ENCODE measurements at regions not wholly inside any gene's neighbourhood (a gene's known extent, or its start where the extent isn't known, plus 50 kb on each side); places are given as distances from the start of the nearest gene placed in this dataset.

DNA sequence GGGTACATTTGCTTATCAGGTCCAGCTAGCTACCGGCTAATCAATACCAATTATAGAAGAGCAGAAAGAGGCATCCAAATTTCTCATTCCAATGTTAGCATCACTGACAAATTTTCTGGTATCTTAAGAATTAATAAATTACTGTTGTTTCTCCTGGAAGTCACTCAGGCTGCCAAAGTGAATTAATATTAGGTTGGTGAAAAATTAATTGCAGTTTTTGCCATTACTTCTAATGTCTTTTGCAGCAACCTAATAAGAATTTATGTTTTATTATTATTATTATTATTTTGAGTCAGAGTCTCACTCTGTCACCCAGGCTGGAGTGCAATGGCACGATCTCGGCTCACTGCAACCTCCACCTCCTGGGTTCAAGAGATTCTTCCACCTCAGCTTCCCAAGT, 979.9 kb downstream of the TYW1 start:
- H3K36me3 ChIP-seq = no peaks in the 10 kb centered on the region
- no peak for TF ChIP-seq EP300 (IDR thresholded peaks at IDR 0.05)
- TF ChIP-seq, protein P1, sequence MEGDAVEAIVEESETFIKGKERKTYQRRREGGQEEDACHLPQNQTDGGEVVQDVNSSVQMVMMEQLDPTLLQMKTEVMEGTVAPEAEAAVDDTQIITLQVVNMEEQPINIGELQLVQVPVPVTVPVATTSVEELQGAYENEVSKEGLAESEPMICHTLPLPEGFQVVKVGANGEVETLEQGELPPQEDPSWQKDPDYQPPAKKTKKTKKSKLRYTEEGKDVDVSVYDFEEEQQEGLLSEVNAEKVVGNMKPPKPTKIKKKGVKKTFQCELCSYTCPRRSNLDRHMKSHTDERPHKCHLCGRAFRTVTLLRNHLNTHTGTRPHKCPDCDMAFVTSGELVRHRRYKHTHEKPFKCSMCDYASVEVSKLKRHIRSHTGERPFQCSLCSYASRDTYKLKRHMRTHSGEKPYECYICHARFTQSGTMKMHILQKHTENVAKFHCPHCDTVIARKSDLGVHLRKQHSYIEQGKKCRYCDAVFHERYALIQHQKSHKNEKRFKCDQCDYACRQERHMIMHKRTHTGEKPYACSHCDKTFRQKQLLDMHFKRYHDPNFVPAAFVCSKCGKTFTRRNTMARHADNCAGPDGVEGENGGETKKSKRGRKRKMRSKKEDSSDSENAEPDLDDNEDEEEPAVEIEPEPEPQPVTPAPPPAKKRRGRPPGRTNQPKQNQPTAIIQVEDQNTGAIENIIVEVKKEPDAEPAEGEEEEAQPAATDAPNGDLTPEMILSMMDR (IDR thresholded peaks at IDR 0.05) = no peak
- no peak for TF ChIP-seq POLR2A (IDR thresholded peaks at IDR 0.05)
- TF ChIP-seq POLR2AphosphoS5 (IDR thresholded peaks at IDR 0.05) = no peak
- 95% methylated on average over 3 of the region's 3 CpGs for WGBS, 2 donors

GRCh38 chr7:67983486-67983885, 986.9 kb downstream of the TYW1 start:
- TF ChIP-seq POLR2A (IDR thresholded peaks at IDR 0.05) (no peak), POLR2AphosphoS5 (IDR thresholded peaks at IDR 0.05) (no peak), EP300 (IDR thresholded peaks at IDR 0.05) (no peak)
- TF ChIP-seq, protein P1 (IDR thresholded peaks at IDR 0.05) = no peak
- Histone ChIP-seq H3K9me3 (no peaks in the 10 kb centered on the region), H3K27me3 (no peaks in the 10 kb centered on the region), H3K4me1 (no peaks in the 10 kb centered on the region), H3K4me3 (no peak overlapping the region), H3K27ac (no peak overlapping the region), H3K36me3 (no peaks in the 10 kb centered on the region)
- 61 to 76% methylated on average over 1 of the region's 1 CpG for WGBS, 2 donors
- no peak for ATAC-seq (ENCODE audit: low FRiP score in 2 of 2)
- DNase-seq = no peak

More for the DNA sequence above, 979.9 kb downstream of the TYW1 start:
- Histone ChIP-seq H3K4me3 (no peak overlapping the region), H3K4me1 (no peaks in the 10 kb centered on the region), H3K9me3 (no peaks in the 10 kb centered on the region), H3K27me3 (no peaks in the 10 kb centered on the region), H3K27ac (no peak overlapping the region)
- DNase-seq = no peak
- no peak for ATAC-seq (ENCODE audit: low FRiP score in 2 of 2)

DNA sequence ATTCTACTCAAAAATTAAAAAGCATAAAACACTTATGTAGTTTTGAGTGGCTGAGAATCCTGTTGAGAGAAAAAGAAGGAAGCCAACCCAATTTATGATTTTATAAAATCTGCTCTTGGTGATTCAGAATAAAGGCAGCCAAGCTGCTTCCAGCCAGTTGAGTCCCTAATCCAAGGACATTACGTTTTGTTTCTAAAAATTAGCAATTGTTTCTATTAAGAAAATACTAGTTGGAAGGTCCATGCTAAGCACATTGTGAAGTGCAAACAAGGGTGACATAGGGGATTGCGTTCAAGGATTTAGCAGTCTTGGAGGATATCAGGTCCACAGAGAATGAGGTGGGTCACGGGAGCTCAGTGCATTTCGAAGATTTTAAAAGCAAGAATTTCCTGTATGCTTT, 987.7 kb downstream of the TYW1 start:
- H3K27me3 ChIP-seq = no peaks in the 10 kb centered on the region
- no peak overlapping the region for H3K27ac ChIP-seq
- 70 to 77% methylated on average over 4 of the region's 4 CpGs for WGBS, 2 donors
- no peak overlapping the region for H3K4me3 ChIP-seq
- ATAC-seq (ENCODE audit: low FRiP score in 2 of 2) (no peak), DNase-seq (no peak)
- H3K36me3 ChIP-seq = no peaks in the 10 kb centered on the region
- H3K9me3 ChIP-seq = no peaks in the 10 kb centered on the region
- TF ChIP-seq EP300 (IDR thresholded peaks at IDR 0.05) (no peak), POLR2A (IDR thresholded peaks at IDR 0.05) (no peak), POLR2AphosphoS5 (IDR thresholded peaks at IDR 0.05) (no peak)
- TF ChIP-seq, protein P1 (IDR thresholded peaks at IDR 0.05) = no peak
- H3K4me1 ChIP-seq = no peaks in the 10 kb centered on the region

- no peaks in the 10 kb centered on the region for H3K27me3 ChIP-seq
- H3K9me3 ChIP-seq = no peaks in the 10 kb centered on the region
Measured at GRCh38 chr7:67989142-67989541, 992.5 kb downstream of the TYW1 start.

DNA sequence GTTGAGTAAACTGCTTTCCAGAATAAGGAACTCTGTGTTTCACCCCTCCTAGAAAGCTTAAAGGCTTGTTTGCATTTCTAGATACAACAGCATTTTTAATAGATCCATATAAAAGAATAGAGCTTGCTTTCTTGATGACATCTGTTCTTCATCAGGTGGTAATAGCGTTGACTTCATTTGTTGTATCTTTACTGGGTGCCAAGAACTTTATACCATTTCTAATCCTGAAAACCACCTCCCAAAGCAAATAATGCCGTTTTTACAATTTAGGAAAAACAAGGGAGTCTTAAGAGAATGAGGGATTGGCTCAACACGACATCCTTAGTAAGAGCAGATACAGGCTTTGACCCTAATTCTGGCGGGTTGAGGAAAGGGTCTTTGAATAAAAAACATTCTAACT, 993.4 kb downstream of the TYW1 start:
- 70 to 75% methylated on average over 4 of the region's 4 CpGs for WGBS, 2 donors
- no peaks in the 10 kb centered on the region for H3K9me3 ChIP-seq
- TF ChIP-seq, protein P1 (IDR thresholded peaks at IDR 0.05) = no peak
- TF ChIP-seq EP300 (IDR thresholded peaks at IDR 0.05) (no peak), POLR2AphosphoS5 (IDR thresholded peaks at IDR 0.05) (no peak), POLR2A (IDR thresholded peaks at IDR 0.05) (no peak)
- ATAC-seq (ENCODE audit: low FRiP score in 2 of 2) = no peak
- DNase-seq = no peak
- H3K36me3 ChIP-seq = no peaks in the 10 kb centered on the region
- no peak overlapping the region for H3K27ac ChIP-seq
- H3K4me1 ChIP-seq = no peaks in the 10 kb centered on the region
- no peak overlapping the region for H3K4me3 ChIP-seq
- H3K27me3 ChIP-seq = no peaks in the 10 kb centered on the region

More at GRCh38 chr7:67989142-67989541, 992.5 kb downstream of the TYW1 start:
- Histone ChIP-seq H3K4me3 (no peak overlapping the region), H3K36me3 (no peaks in the 10 kb centered on the region), H3K27ac (no peak overlapping the region), H3K4me1 (no peaks in the 10 kb centered on the region)
- no peak for DNase-seq
- TF ChIP-seq EP300 (IDR thresholded peaks at IDR 0.05) = no peak
- TF ChIP-seq, protein P1 (IDR thresholded peaks at IDR 0.05) = no peak
- no peak for TF ChIP-seq POLR2A (IDR thresholded peaks at IDR 0.05)
- no peak for TF ChIP-seq POLR2AphosphoS5 (IDR thresholded peaks at IDR 0.05)
- WGBS, 2 donors = 50 to 59% methylated on average over 4 of the region's 4 CpGs
- ATAC-seq (ENCODE audit: low FRiP score in 2 of 2) = no peak
